HepG2 (cell line): ENCODE measurements at regions not wholly inside any gene's neighbourhood (a gene's known extent, or its start where the extent isn't known, plus 50 kb on each side); places are given as distances from the start of the nearest gene placed in this dataset.

Source experiments
- ATAC-seq: fragments of 200-7000 bp; cut with Tn5 transposase; 3 replicates; pipeline ENCODE4 v1.9.1; 2020; ENCODE audit warnings: mild to moderate bottlenecking, moderate library complexity
- BruUV-seq: library from RNA; stranded (reverse); fragments of 400-500 nt; replicated peaks from 2 replicates; lab custom pipeline; 2021; lab: Mats Ljungman, UMichigan
- CTCF ChIA-PET: fragments of 300-600 bp; formaldehyde crosslinking; extraction: SDS; loops from one replicate; lab custom pipeline; 2021; ENCODE audit warnings: low total read pairs, inconsistent platforms, low intra/inter-chr PET ratio; lab: Yijun Ruan, JAX
- POLR2A ChIA-PET: fragments of 350-600 bp; sonication (Branson Sonifier 250); formaldehyde crosslinking; loops from one replicate; lab custom pipeline; 2020; ENCODE audit warnings: antibody characterized with exemption, inconsistent platforms; lab: Yijun Ruan, JAX
- DNase-seq: peaks from one replicate; pipeline ENCODE4 v3.0.0-alpha.2; 2015; ENCODE audit warnings: low spot score
- FAIRE-seq: peaks from 3 replicates; lab custom pipeline; 2011; peaks lifted over from hg19 to GRCh38; lab: Jason Lieb, UNC
- H2AFZ ChIP-seq: one replicate; pipeline ENCODE4 v1.6.1; 2011; ENCODE audit warnings: low read length, inconsistent platforms
- H3K27ac ChIP-seq: fragments of 300-600 bp; 3 replicates; pipeline ENCODE4 v1.8.0; 2011; ENCODE audit warnings: mixed run types, mild to moderate bottlenecking, mixed read lengths, low read length, inconsistent platforms; ENCODE audit not compliant: insufficient read depth; ENCODE audit errors: extremely low read length
- H3K27me3 ChIP-seq, 2 experiments: fragments of 200-600 bp in 1 of 2; 2 replicates in 1 of 2; 3 replicates in 1 of 2; pipeline versions ENCODE4 v1.6.0 to v1.8.0; 2011; ENCODE audit warnings: low read length in 2 of 2, mild to moderate bottlenecking in 2 of 2, moderate library complexity in 2 of 2, inconsistent platforms in 1 of 2; ENCODE audit not compliant: insufficient read depth in 2 of 2, control insufficient read depth in 1 of 2
- H3K36me3 ChIP-seq, 2 experiments: fragments of 200-600 bp in 1 of 2; replicated peaks in 1 of 2; 2 replicates in 1 of 2; 3 replicates in 1 of 2; pipeline versions ENCODE4 v1.5.1 to v1.8.0; 2011; ENCODE audit warnings: low read length in 2 of 2, inconsistent platforms in 1 of 2; ENCODE audit not compliant: insufficient read depth in 2 of 2, control insufficient read depth in 1 of 2
- H3K4me1 ChIP-seq: 2 replicates; pipeline ENCODE4 v1.5.1; 2012; ENCODE audit warnings: low read length, inconsistent platforms; ENCODE audit not compliant: insufficient read depth
- H3K4me2 ChIP-seq: 2 replicates; pipeline ENCODE4 v1.6.0; 2011; ENCODE audit warnings: low read depth, low read length, inconsistent platforms
- H3K4me3 ChIP-seq, 3 experiments: fragments of 200-600 bp in 1 of 3; sonication (generic), shearing (Covaris generic) in 1 of 3; replicated peaks in 1 of 3; 2 replicates each; pipeline ENCODE4 v1.5.1; 2011 to 2016; ENCODE audit warnings: low read length in 3 of 3, inconsistent platforms in 2 of 3, low read depth in 2 of 3, mild to moderate bottlenecking in 2 of 3, control low read depth in 1 of 3, mixed read lengths in 1 of 3; ENCODE audit not compliant: insufficient read depth in 1 of 3
- H3K79me2 ChIP-seq: one replicate; pipeline ENCODE4 v1.6.1; 2011; ENCODE audit warnings: low read length, inconsistent platforms; ENCODE audit not compliant: insufficient read depth
- H3K9ac ChIP-seq: 2 replicates; pipeline ENCODE4 v1.6.0; 2011; ENCODE audit warnings: mild to moderate bottlenecking, low read depth, low read length, inconsistent platforms; ENCODE audit not compliant: insufficient read depth
- H3K9me3 ChIP-seq: 2 replicates; pipeline ENCODE4 v1.5.1; 2012; ENCODE audit warnings: mild to moderate bottlenecking, low read length
- H4K20me1 ChIP-seq: 2 replicates; pipeline ENCODE4 v1.6.0; 2011; ENCODE audit warnings: inconsistent platforms, mild to moderate bottlenecking, low read length, moderate library complexity; ENCODE audit not compliant: insufficient read depth
- AKNA ChIP-seq: sonication (generic); formaldehyde crosslinking; IDR thresholded peaks from 2 replicates; pipeline ENCODE4 v1.4.0; 2020; ENCODE audit warnings: missing genetic modification reagents, borderline replicate concordance
- KDM5B ChIP-seq: sonication (generic); formaldehyde crosslinking; IDR thresholded peaks from 2 replicates; pipeline ENCODE4 v1.4.0; 2020; ENCODE audit warnings: missing genetic modification reagents, mild to moderate bottlenecking, borderline replicate concordance
- LRRFIP1 ChIP-seq: sonication (generic); formaldehyde crosslinking; conservative IDR thresholded peaks from 2 replicates; pipeline ENCODE4 v1.4.0; 2020; ENCODE audit warnings: missing genetic modification reagents
- MED1 ChIP-seq: sonication (generic); formaldehyde crosslinking; IDR thresholded peaks from 2 replicates; pipeline ENCODE4 v1.4.0; 2020; ENCODE audit warnings: missing genetic modification reagents
- MED8 ChIP-seq: sonication (generic); formaldehyde crosslinking; IDR thresholded peaks from 2 replicates; pipeline ENCODE4 v1.8.1; 2023; ENCODE audit warnings: mild to moderate bottlenecking, missing genetic modification reagents; ENCODE audit not compliant: insufficient replicate concordance
- NFKB2 ChIP-seq: sonication (generic); formaldehyde crosslinking; IDR thresholded peaks from 2 replicates; pipeline ENCODE4 v1.4.0; 2020; ENCODE audit warnings: missing genetic modification reagents, borderline replicate concordance
- NONO ChIP-seq, 2 experiments: fragments of 450-650 bp in 1 of 2; sonication (generic) in 1 of 2; formaldehyde crosslinking in 1 of 2; IDR thresholded peaks in 1 of 2; conservative IDR thresholded peaks in 1 of 2; 2 replicates each; pipeline versions ENCODE4 v1.6.1 to v1.8.0; 2017 to 2022; ENCODE audit warnings: mild to moderate bottlenecking in 1 of 2, missing genetic modification reagents in 1 of 2, moderate library complexity in 1 of 2
- SATB2 ChIP-seq: sonication (generic); formaldehyde crosslinking; IDR thresholded peaks from 2 replicates; pipeline ENCODE4 v1.5.0; 2020; ENCODE audit warnings: missing genetic modification reagents
- SMARCC2 ChIP-seq: fragments of 450-650 bp; IDR thresholded peaks from 2 replicates; pipeline ENCODE4 v1.6.1; 2017; ENCODE audit warnings: antibody characterized with exemption, mild to moderate bottlenecking
- TAF1 ChIP-seq: sonication (generic); formaldehyde crosslinking; IDR thresholded peaks from 2 replicates; pipeline ENCODE4 v1.4.0; 2020; ENCODE audit warnings: missing genetic modification reagents
- TARDBP ChIP-seq: sonication (generic); formaldehyde crosslinking; IDR thresholded peaks from 2 replicates; pipeline ENCODE4 v1.8.0; 2022; ENCODE audit warnings: mild to moderate bottlenecking, missing genetic modification reagents
- TOPORS ChIP-seq: sonication (generic); formaldehyde crosslinking; IDR thresholded peaks from 2 replicates; pipeline ENCODE4 v1.8.0; 2023; ENCODE audit warnings: mild to moderate bottlenecking, missing genetic modification reagents
- ZBTB2 ChIP-seq: sonication (generic); formaldehyde crosslinking; IDR thresholded peaks from 2 replicates; pipeline ENCODE4 v1.8.0; 2022; ENCODE audit warnings: low read depth, missing genetic modification reagents
- ZNF225 ChIP-seq: sonication (generic); formaldehyde crosslinking; IDR thresholded peaks from 2 replicates; pipeline ENCODE4 v1.4.0; 2020; ENCODE audit warnings: mild to moderate bottlenecking, missing genetic modification reagents
- ZNF460 ChIP-seq: sonication (generic); formaldehyde crosslinking; IDR thresholded peaks from 2 replicates; pipeline ENCODE4 v1.5.1; 2020; ENCODE audit warnings: missing genetic modification reagents, mild to moderate bottlenecking, borderline replicate concordance
- ZNF549 ChIP-seq: sonication (generic); formaldehyde crosslinking; IDR thresholded peaks from 2 replicates; pipeline ENCODE4 v1.5.0; 2020; ENCODE audit warnings: missing genetic modification reagents
- ZNF564 ChIP-seq: sonication (generic); formaldehyde crosslinking; IDR thresholded peaks from 2 replicates; pipeline ENCODE4 v1.8.1; 2023; ENCODE audit warnings: mild to moderate bottlenecking, missing genetic modification reagents
- ZNF577 ChIP-seq: sonication (generic); formaldehyde crosslinking; IDR thresholded peaks from 2 replicates; pipeline ENCODE4 v1.4.0; 2020; ENCODE audit warnings: mild to moderate bottlenecking, low read depth, missing genetic modification reagents, borderline replicate concordance
- WGBS: methylation state at CpG from one replicate; pipeline ENCODE4 v1.1.6; 2017; ENCODE audit warnings: low lambda C conversion rate; 5-methylcytosine and 5-hydroxymethylcytosine counted together
- in situ Hi-C: cut with HindIII; loops from 2 replicates; pipeline ENCODE4 v1.10.0; 2017; ENCODE audit warnings: low pct_unique_long_range_greater_than_20kb; ENCODE audit not compliant: extremely low pct_ligation_motif_present
- intact Hi-C: fragments of 100-400 bp; cut with micrococcal nuclease; formaldehyde crosslinking; loops from one replicate; pipeline ENCODE4 v1.10.0; 2022; ENCODE audit not compliant: unreplicated experiment

GRCh38 chr2:144233317-144233716 is 286.6 kb downstream of the ZEB2 start:
- FAIRE-seq, result no peak
- intact Hi-C loops, result no loop called here
- ATAC-seq, result no peak
- no peak overlapping the region for H3K27ac ChIP-seq
- H3K79me2 ChIP-seq, result no peaks in the 10 kb centered on the region
- TF ChIP-seq ZBTB2 (CRISPR knock-in tag) (no peak), SATB2 (CRISPR knock-in tag) (no peak), TOPORS (CRISPR knock-in tag) (no peak), AKNA (no peak), ZNF549 (CRISPR knock-in tag) (no peak), NONO (IDR thresholded peaks at IDR 0.05) (no peak), NONO (CRISPR knock-in tag; conservative IDR thresholded peaks at IDR 0.05) (no peak), SMARCC2 (no peak), ZNF460 (CRISPR knock-in tag) (no peak), TARDBP (CRISPR knock-in tag) (no peak), ZNF564 (CRISPR knock-in tag) (no peak), TAF1 (CRISPR knock-in tag) (no peak), KDM5B (no peak), ZNF225 (CRISPR knock-in tag) (no peak), LRRFIP1 (CRISPR knock-in tag) (no peak), ZNF577 (CRISPR knock-in tag) (no peak), MED1 (CRISPR knock-in tag) (no peak), NFKB2 (CRISPR knock-in tag) (no peak), MED8 (no peak)
- no peak for DNase-seq
- 88% methylated on average over 2 of the region's 2 CpGs for WGBS
- H2AFZ ChIP-seq, result no peak overlapping the region
- H3K36me3 ChIP-seq, result no peaks in the 10 kb centered on the region
- no peak overlapping the region for H3K4me2 ChIP-seq
- no TSS peak for BruUV-seq
- H3K4me1 ChIP-seq, result no peaks in the 10 kb centered on the region
- H4K20me1 ChIP-seq, result no peaks in the 10 kb centered on the region
- ChIA-PET CTCF (no interaction called here), POLR2A (no interaction called here)
- in situ Hi-C loops, result no loop called here
- no peak overlapping the region for H3K9ac ChIP-seq
- H3K9me3 ChIP-seq, result no peaks in the 10 kb centered on the region
- H3K4me3 ChIP-seq, result no peak overlapping the region
- H3K27me3 ChIP-seq, result no peaks in the 10 kb centered on the region
